H1 (cell line): ENCODE measurements at regions not wholly inside any gene's neighbourhood (a gene's known extent, or its start where the extent isn't known, plus 50 kb on each side); places are given as distances from the start of the nearest gene placed in this dataset.

Source experiments
- CTCF ChIA-PET: fragments of 300-600 bp; sonication (Branson Sonifier 250); formaldehyde crosslinking; loops from one replicate; lab custom pipeline; 2021; ENCODE audit not compliant: partially characterized antibody; lab: Charles Lee
- POLR2A ChIA-PET: fragments of 300-600 bp; sonication (Branson Sonifier 250); formaldehyde crosslinking; loops from one replicate; lab custom pipeline; 2021; ENCODE audit warnings: inconsistent platforms; ENCODE audit not compliant: partially characterized antibody; lab: Charles Lee
- DNase-seq, 2 experiments: peaks; one replicate each; pipeline versions ENCODE4 v3.0.0 to v3.0.0-alpha.2; 2010 to 2022; ENCODE audit warnings: low spot score in 2 of 2, low read depth in 1 of 2, mixed read lengths in 1 of 2
- FAIRE-seq: peaks from 2 replicates; lab custom pipeline; 2011; peaks lifted over from hg19 to GRCh38; lab: Jason Lieb, UNC
- H2AFZ ChIP-seq: 2 replicates; pipeline ENCODE4 v1.8.1; 2012; ENCODE audit warnings: low read length, inconsistent platforms
- H2AK5ac ChIP-seq: 2 replicates; pipeline ENCODE4 v1.6.1; 2013; ENCODE audit warnings: low read depth, low read length
- H2BK120ac ChIP-seq: replicated peaks from 2 replicates; pipeline ENCODE3; 2013; ENCODE audit warnings: low read depth, low read length, inconsistent platforms
- H2BK12ac ChIP-seq: 2 replicates; pipeline ENCODE4 v1.6.1; 2013; ENCODE audit warnings: low read depth, low read length
- H2BK15ac ChIP-seq: 2 replicates; pipeline ENCODE4 v1.6.1; 2013; ENCODE audit warnings: low read length
- H2BK20ac ChIP-seq: 2 replicates; pipeline ENCODE4 v1.6.1; 2013; ENCODE audit warnings: low read length
- H2BK5ac ChIP-seq: 2 replicates; pipeline ENCODE4 v1.6.1; 2013; ENCODE audit warnings: low read depth, low read length
- H3K14ac ChIP-seq: 2 replicates; pipeline ENCODE4 v1.6.1; 2013; ENCODE audit warnings: inconsistent platforms; ENCODE audit not compliant: insufficient read length
- H3K18ac ChIP-seq: 2 replicates; pipeline ENCODE4 v1.6.1; 2013; ENCODE audit warnings: low read length; ENCODE audit errors: extremely low read depth
- H3K23ac ChIP-seq: 2 replicates; pipeline ENCODE4 v1.6.1; 2013; ENCODE audit warnings: inconsistent platforms; ENCODE audit not compliant: insufficient read length
- H3K23me2 ChIP-seq: 2 replicates; pipeline ENCODE4 v1.6.1; 2013; ENCODE audit warnings: low read depth, low read length
- H3K27ac ChIP-seq: 2 replicates; pipeline ENCODE4 v1.6.1; 2011; ENCODE audit warnings: low read depth, low read length, inconsistent platforms
- H3K27me3 ChIP-seq, 4 experiments: replicated peaks in 1 of 4; 1 replicate in 1 of 4; 2 replicates in 3 of 4; pipeline versions ENCODE4 v1.6.1 to v1.8.1; 2011 to 2013; ENCODE audit warnings: low read length in 3 of 4, mild to moderate bottlenecking in 3 of 4, inconsistent platforms in 2 of 4, mixed read lengths in 2 of 4, moderate library complexity in 1 of 4; ENCODE audit not compliant: control insufficient read depth in 3 of 4, insufficient read depth in 3 of 4; ENCODE audit errors: extremely low read depth in 1 of 4
- H3K36me3 ChIP-seq, 4 experiments: 2 replicates each; pipeline versions ENCODE4 v1.6.1 to v1.8.1; 2011 to 2013; ENCODE audit warnings: mild to moderate bottlenecking in 4 of 4, low read length in 3 of 4, moderate library complexity in 2 of 4, control low read depth in 1 of 4, inconsistent platforms in 1 of 4; ENCODE audit not compliant: insufficient read depth in 4 of 4, control insufficient read depth in 2 of 4
- H3K4ac ChIP-seq: replicated peaks from 2 replicates; pipeline ENCODE3; 2013; ENCODE audit warnings: low read length, low read depth, mixed read lengths, inconsistent platforms; ENCODE audit not compliant: insufficient read length
- H3K4me1 ChIP-seq, 4 experiments: replicated peaks in 1 of 4; 1 replicate in 1 of 4; 2 replicates in 3 of 4; pipeline versions ENCODE4 v1.6.1 to v1.8.1; 2011 to 2013; ENCODE audit warnings: low read length in 3 of 4, inconsistent platforms in 2 of 4, mixed read lengths in 1 of 4; ENCODE audit not compliant: insufficient read depth in 4 of 4, control insufficient read depth in 3 of 4
- H3K4me2 ChIP-seq, 2 experiments: 2 replicates each; pipeline versions ENCODE4 v1.6.1 to v1.8.1; 2011 to 2013; ENCODE audit warnings: low read depth in 2 of 2, low read length in 2 of 2, control low read depth in 1 of 2, inconsistent platforms in 1 of 2, mild to moderate bottlenecking in 1 of 2; ENCODE audit not compliant: insufficient read depth in 1 of 2
- H3K4me3 ChIP-seq, 4 experiments: fragments of 200-600, 300-600 bp in 1 of 4; sonication (generic), shearing (Covaris generic), sonication (Bioruptor Twin) in 1 of 4; 2 replicates each; pipeline versions ENCODE4 v1.5.1 to v1.8.1; 2011 to 2016; ENCODE audit warnings: low read length in 4 of 4, low read depth in 3 of 4, control low read depth in 2 of 4, inconsistent platforms in 2 of 4, mild to moderate bottlenecking in 2 of 4, mixed read lengths in 1 of 4, moderate library complexity in 1 of 4; ENCODE audit not compliant: insufficient read depth in 2 of 4; ENCODE audit errors: extremely low read depth in 1 of 4
- H3K56ac ChIP-seq: replicated peaks from 2 replicates; pipeline ENCODE3; 2013; ENCODE audit warnings: low read depth, mild to moderate bottlenecking, mixed read lengths, low read length, inconsistent platforms; ENCODE audit not compliant: insufficient read length
- H3K79me1 ChIP-seq: 2 replicates; pipeline ENCODE4 v1.6.1; 2013; ENCODE audit warnings: low read depth, low read length, control low read depth
- H3K79me2 ChIP-seq, 2 experiments: 2 replicates each; pipeline versions ENCODE4 v1.6.1 to v1.8.1; 2012 to 2013; ENCODE audit warnings: low read length in 2 of 2, mild to moderate bottlenecking in 2 of 2, inconsistent platforms in 1 of 2; ENCODE audit not compliant: insufficient read depth in 2 of 2, control insufficient read depth in 1 of 2
- H3K9ac ChIP-seq, 4 experiments: replicated peaks in 1 of 4; 1 replicate in 1 of 4; 2 replicates in 3 of 4; pipeline versions ENCODE4 v1.6.1 to v1.8.1; 2011 to 2013; ENCODE audit warnings: low read depth in 3 of 4, low read length in 3 of 4, control low read depth in 2 of 4, mild to moderate bottlenecking in 2 of 4, moderate library complexity in 2 of 4, inconsistent platforms in 1 of 4; ENCODE audit errors: extremely low read depth in 1 of 4
- H3K9me3 ChIP-seq, 2 experiments: 2 replicates each; pipeline versions ENCODE4 v1.6.1 to v1.8.1; 2012 to 2013; ENCODE audit warnings: mild to moderate bottlenecking in 2 of 2, moderate library complexity in 2 of 2, control low read depth in 1 of 2, inconsistent platforms in 1 of 2, low read depth in 1 of 2, low read length in 1 of 2, mixed read lengths in 1 of 2; ENCODE audit not compliant: insufficient read depth in 2 of 2
- H4K20me1 ChIP-seq, 2 experiments: replicated peaks in 1 of 2; 2 replicates each; pipeline versions ENCODE3 to v1.8.1; 2011 to 2013; ENCODE audit warnings: inconsistent platforms in 2 of 2, low read length in 2 of 2, mild to moderate bottlenecking in 1 of 2; ENCODE audit not compliant: insufficient read depth in 2 of 2, control insufficient read depth in 1 of 2
- H4K5ac ChIP-seq: 2 replicates; pipeline ENCODE4 v1.6.1; 2013; ENCODE audit warnings: low read length, low read depth, mixed read lengths, inconsistent platforms; ENCODE audit not compliant: insufficient read length
- H4K8ac ChIP-seq: 2 replicates; pipeline ENCODE4 v1.8.0; 2013; ENCODE audit warnings: mild to moderate bottlenecking, moderate library complexity, low read length, inconsistent platforms; ENCODE audit not compliant: insufficient read depth; ENCODE audit errors: extremely low read depth
- H4K91ac ChIP-seq: replicated peaks from 2 replicates; pipeline ENCODE3; 2013; ENCODE audit warnings: low read length, mixed read lengths, inconsistent platforms; ENCODE audit not compliant: insufficient read length
- ATF2 ChIP-seq: IDR thresholded peaks from 2 replicates; pipeline ENCODE4 v1.6.1; 2012; ENCODE audit warnings: low read length, inconsistent platforms
- CBX8 ChIP-seq: fragments of 300-800, 300-1000 bp; sonication (generic); IDR thresholded peaks from 2 replicates; pipeline ENCODE4 v1.7.1; 2016; ENCODE audit warnings: low read depth, low read length, borderline replicate concordance
- JUN ChIP-seq: IDR thresholded peaks from 2 replicates; pipeline ENCODE4 v1.6.1; 2011; ENCODE audit warnings: low read depth, mild to moderate bottlenecking, improper control_type of control experiment, low read length
- KDM4A ChIP-seq: IDR thresholded peaks from one replicate; pipeline ENCODE4 v1.7.1; 2012; ENCODE audit warnings: low read depth, mild to moderate bottlenecking, moderate library complexity, low read length, inconsistent platforms; ENCODE audit not compliant: severe bottlenecking
- KDM5A ChIP-seq: fragments of 200-600 bp; IDR thresholded peaks from 2 replicates; pipeline ENCODE4 v1.7.1; 2012; ENCODE audit warnings: mild to moderate bottlenecking, low read length, inconsistent platforms, mixed read lengths
- POLR2A ChIP-seq, 2 experiments: IDR thresholded peaks; 1 replicate in 1 of 2; 2 replicates in 1 of 2; pipeline ENCODE4 v1.6.1; 2011; ENCODE audit warnings: low read depth in 2 of 2, low read length in 2 of 2, mild to moderate bottlenecking in 2 of 2; ENCODE audit errors: control extremely low read depth in 1 of 2
- RAD21 ChIP-seq, 2 experiments: IDR thresholded peaks in 1 of 2; conservative IDR thresholded peaks in 1 of 2; 2 replicates each; pipeline ENCODE4 v1.6.1; 2011; ENCODE audit warnings: low read depth in 2 of 2, low read length in 2 of 2, improper control_type of control experiment in 1 of 2, inconsistent platforms in 1 of 2, mild to moderate bottlenecking in 1 of 2, moderate library complexity in 1 of 2
- TAF1 ChIP-seq: IDR thresholded peaks from 2 replicates; pipeline ENCODE4 v1.6.1; 2011; ENCODE audit warnings: mild to moderate bottlenecking, low read depth, low read length
- TBP ChIP-seq: IDR thresholded peaks from 2 replicates; pipeline ENCODE4 v1.6.1; 2011; ENCODE audit warnings: low read depth, low read length, improper control_type of control experiment
- YY1 ChIP-seq: IDR thresholded peaks from 2 replicates; pipeline ENCODE4 v1.6.1; 2011; ENCODE audit warnings: low read depth, mild to moderate bottlenecking, low read length
- WGBS, 2 experiments: shearing (Covaris generic) in 1 of 2; methylation state at CpG; one replicate each; pipeline versions ENCODE4 v1.1.6 to v1.1.7; 2013 to 2015; ENCODE audit warnings: low lambda C conversion rate in 2 of 2, mixed read lengths in 2 of 2, inconsistent platforms in 1 of 2, low coverage in 1 of 2, missing lambda C conversion rate in 1 of 2; ENCODE audit not compliant: insufficient replicate concordance in 2 of 2, insufficient coverage in 1 of 2, insufficient read length in 1 of 2; ENCODE audit errors: extremely low coverage in 1 of 2, missing lambda C conversion rate in 1 of 2; 5-methylcytosine and 5-hydroxymethylcytosine counted together
- TF ChIP-seq, protein P1 (sequence below), 3 experiments: IDR thresholded peaks; 1 replicate in 2 of 3; 2 replicates in 1 of 3; pipeline versions ENCODE4 v1.5.1 to v1.6.1; 2011; ENCODE audit warnings: low read length in 3 of 3, mild to moderate bottlenecking in 3 of 3, inconsistent platforms in 2 of 3, low read depth in 1 of 3, moderate library complexity in 1 of 3; ENCODE audit not compliant: insufficient read depth in 1 of 3; ENCODE audit errors: control extremely low read depth in 1 of 3

- H3K79me1 ChIP-seq = no peaks in the 10 kb centered on the region
- FAIRE-seq (no peak), DNase-seq (no peak)
- H2AK5ac ChIP-seq = no peak overlapping the region
- H3K4me2 ChIP-seq = no peak overlapping the region
- H2BK120ac ChIP-seq = no peak overlapping the region
- no peak overlapping the region for H2BK12ac ChIP-seq
- H2AFZ ChIP-seq = no peak overlapping the region
- H2BK5ac ChIP-seq = no peak overlapping the region
- H3K27me3 ChIP-seq = no peaks in the 10 kb centered on the region
- H2BK20ac ChIP-seq = no peak overlapping the region
- H4K91ac ChIP-seq = no peak overlapping the region
- no peak overlapping the region for H3K27ac ChIP-seq
- ChIA-PET POLR2A (no interaction called here), CTCF (interaction anchor here (0.6 kb wide), 1 partner anchor 130 kb away, joined by 4 read pairs; no protein-coding TSS in a partner anchor)
- no peaks in the 10 kb centered on the region for H3K4me1 ChIP-seq
- no peak overlapping the region for H3K14ac ChIP-seq
- no peak overlapping the region for H3K18ac ChIP-seq
- H4K5ac ChIP-seq = no peak overlapping the region
- WGBS, 2 experiments = 64% methylated on average over 3 of the region's 3 CpGs; no CpG with 5 or more reads in 1 of the 2 experiments
- H3K9ac ChIP-seq = no peak overlapping the region
- no peak overlapping the region for H2BK15ac ChIP-seq
- H3K36me3 ChIP-seq = no peaks in the 10 kb centered on the region
- no peak overlapping the region for H3K4me3 ChIP-seq
- no peak overlapping the region for H4K8ac ChIP-seq
- no peak overlapping the region for H3K4ac ChIP-seq
- H3K56ac ChIP-seq = no peak overlapping the region
- H4K20me1 ChIP-seq = no peaks in the 10 kb centered on the region
- peaks cover 0 to 5% of the 10 kb centered on the region in 2 experiments; a peak in 1 of 4 replicates for H3K9me3 ChIP-seq
- no peaks in the 10 kb centered on the region for H3K23me2 ChIP-seq
- H3K79me2 ChIP-seq = no peaks in the 10 kb centered on the region
- H3K23ac ChIP-seq = no peak overlapping the region
- TF ChIP-seq KDM5A (no peak), YY1 (no peak), KDM4A (no peak), RAD21 (IDR thresholded peaks at IDR 0.05 in 1 of 2, conservative IDR thresholded peaks at IDR 0.05 in 1 of 2; ENCODE audit: low read depth in 2 of 2, low read length in 2 of 2) (no peak), POLR2A (IDR thresholded peaks at IDR 0.05; ENCODE audit: control extremely low read depth in 1 of 2, low read depth in 2 of 2, low read length in 2 of 2) (no peak), TBP (no peak), CBX8 (no peak), ATF2 (no peak), JUN (no peak), TAF1 (no peak)
- TF ChIP-seq, protein P1, sequence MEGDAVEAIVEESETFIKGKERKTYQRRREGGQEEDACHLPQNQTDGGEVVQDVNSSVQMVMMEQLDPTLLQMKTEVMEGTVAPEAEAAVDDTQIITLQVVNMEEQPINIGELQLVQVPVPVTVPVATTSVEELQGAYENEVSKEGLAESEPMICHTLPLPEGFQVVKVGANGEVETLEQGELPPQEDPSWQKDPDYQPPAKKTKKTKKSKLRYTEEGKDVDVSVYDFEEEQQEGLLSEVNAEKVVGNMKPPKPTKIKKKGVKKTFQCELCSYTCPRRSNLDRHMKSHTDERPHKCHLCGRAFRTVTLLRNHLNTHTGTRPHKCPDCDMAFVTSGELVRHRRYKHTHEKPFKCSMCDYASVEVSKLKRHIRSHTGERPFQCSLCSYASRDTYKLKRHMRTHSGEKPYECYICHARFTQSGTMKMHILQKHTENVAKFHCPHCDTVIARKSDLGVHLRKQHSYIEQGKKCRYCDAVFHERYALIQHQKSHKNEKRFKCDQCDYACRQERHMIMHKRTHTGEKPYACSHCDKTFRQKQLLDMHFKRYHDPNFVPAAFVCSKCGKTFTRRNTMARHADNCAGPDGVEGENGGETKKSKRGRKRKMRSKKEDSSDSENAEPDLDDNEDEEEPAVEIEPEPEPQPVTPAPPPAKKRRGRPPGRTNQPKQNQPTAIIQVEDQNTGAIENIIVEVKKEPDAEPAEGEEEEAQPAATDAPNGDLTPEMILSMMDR (IDR thresholded peaks at IDR 0.05; ENCODE audit: control extremely low read depth in 1 of 3, insufficient read depth in 1 of 3, low read depth in 1 of 3, low read length in 3 of 3) = no peak
Observed at GRCh38 chr14:55835985-55836384, 256.0 kb downstream of the KTN1 start.
